ENCODE measurements at regions not wholly inside any gene's neighbourhood (a gene's known extent, or its start where the extent isn't known, plus 50 kb on each side); places are given as distances from the start of the nearest gene placed in this dataset.

GRCh38 chr2:221778025-221778424 lies 205.9 kb upstream of the EPHA4 start (continued):
- no peak for TF ChIP-seq USF2 (IDR thresholded peaks at IDR 0.05; ENCODE audit: borderline replicate concordance, low read depth, low read length)
- TF ChIP-seq RXRA (IDR thresholded peaks at IDR 0.05; ENCODE audit: borderline replicate concordance, low read depth) = no peak

GRCh38 chr2:221777119-221777518 lies 205.0 kb upstream of the EPHA4 start:
- H3K4me2 ChIP-seq = no peak overlapping the region
- no peaks in the 10 kb centered on the region for H3K4me1 ChIP-seq (ENCODE audit: control insufficient read depth in 1 of 2, insufficient read depth in 2 of 2, low read depth in 1 of 2, low read length in 1 of 2)
- no peak overlapping the region for H3K4me3 ChIP-seq (ENCODE audit: low read depth in 2 of 2, low read length in 1 of 2)
- H3F3A ChIP-seq (replicated peaks; ENCODE audit: insufficient read depth) = no peaks in the 10 kb centered on the region
- WGBS (ENCODE audit: low lambda C conversion rate) = 2% methylated on average over 1 of the region's 1 CpG
- H3K36me3 ChIP-seq (replicated peaks in 1 of 2; ENCODE audit: control insufficient read depth in 1 of 2, insufficient read depth in 2 of 2, low read length in 1 of 2) = no peaks in the 10 kb centered on the region
- DNase-seq = no peak
- no peak overlapping the region for H3K27ac ChIP-seq (ENCODE audit: low read depth in 2 of 2, low read length in 1 of 2)
- H3K9me2 ChIP-seq = no peaks in the 10 kb centered on the region
- H3K9me3 ChIP-seq = no peaks in the 10 kb centered on the region
- no peak for TF ChIP-seq RFX5 (IDR thresholded peaks at IDR 0.05; ENCODE audit: low read length)
- no peak for TF ChIP-seq ELF1 (IDR thresholded peaks at IDR 0.05)
- TF ChIP-seq FOXM1 (IDR thresholded peaks at IDR 0.05; ENCODE audit: low read depth) = no peak
- TF ChIP-seq MXI1 (IDR thresholded peaks at IDR 0.05; ENCODE audit: low read depth, low read length) = no peak
- no peak for TF ChIP-seq POLR2AphosphoS5 (IDR thresholded peaks at IDR 0.05; ENCODE audit: low read depth, low read length)
- no peak for TF ChIP-seq GATA2 (CRISPR knock-in tag; IDR thresholded peaks at IDR 0.05)
- no peak for TF ChIP-seq MAX (IDR thresholded peaks at IDR 0.05; ENCODE audit: low read depth)
- TF ChIP-seq TEAD4 (IDR thresholded peaks at IDR 0.05; ENCODE audit: borderline replicate concordance, insufficient read depth) = no peak
- TF ChIP-seq CHD2 (IDR thresholded peaks at IDR 0.05; ENCODE audit: low read length, partially characterized antibody) = no peak
- TF ChIP-seq SIN3A (IDR thresholded peaks at IDR 0.05; ENCODE audit: borderline replicate concordance, low read depth, low read length) = no peak
- no peak for TF ChIP-seq REST (IDR thresholded peaks at IDR 0.05; ENCODE audit: low read depth, low read length)
- no peak overlapping the region for H2AFZ ChIP-seq (ENCODE audit: low read depth)
- no peak overlapping the region for H3K9ac ChIP-seq
- H3K27me3 ChIP-seq (ENCODE audit: insufficient read depth) = no peaks in the 10 kb centered on the region
- H4K20me1 ChIP-seq (ENCODE audit: insufficient read depth) = no peaks in the 10 kb centered on the region
- H3K79me2 ChIP-seq (ENCODE audit: insufficient read depth) = no peaks in the 10 kb centered on the region
- ChIA-PET POLR2A (no interaction called here), CTCF (no interaction called here)
